HG03108 (cell line): ENCODE measurements at regions not wholly inside any gene's neighbourhood (a gene's known extent, or its start where the extent isn't known, plus 50 kb on each side); places are given as distances from the start of the nearest gene placed in this dataset.
"Not testable (repeated sequence)": the region's sequence is repeated elsewhere in the genome, so short reads cannot be mapped to it uniquely, and the experiment has no call there.

Experiments used
- ATAC-seq: cut with Tn5 transposase; IDR thresholded peaks from one replicate; pipeline ENCODE4 v1.9.1; 2021; ENCODE audit warnings: moderate library complexity; ENCODE audit not compliant: unreplicated experiment

DNA sequence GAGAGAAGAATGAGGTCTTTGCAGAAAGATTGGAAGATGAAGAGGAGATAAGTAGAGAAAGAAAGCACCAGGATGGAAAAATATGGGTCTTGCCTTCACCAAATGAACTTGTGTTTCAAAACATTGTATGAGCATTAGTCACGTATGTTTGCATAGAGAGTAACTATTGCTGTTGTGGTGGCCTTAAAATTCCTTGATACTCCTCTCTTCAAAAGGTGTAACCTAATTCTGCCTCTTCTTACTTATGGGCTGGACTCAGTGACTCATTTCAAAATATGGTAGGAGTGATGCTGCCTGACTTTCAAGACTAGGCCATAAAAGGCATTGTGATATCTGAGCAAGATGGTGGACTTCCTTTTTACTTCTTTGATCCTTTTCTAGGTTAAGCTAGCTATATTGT is 228.7 kb upstream of the ZNF385D start:
- no peak for ATAC-seq

DNA sequence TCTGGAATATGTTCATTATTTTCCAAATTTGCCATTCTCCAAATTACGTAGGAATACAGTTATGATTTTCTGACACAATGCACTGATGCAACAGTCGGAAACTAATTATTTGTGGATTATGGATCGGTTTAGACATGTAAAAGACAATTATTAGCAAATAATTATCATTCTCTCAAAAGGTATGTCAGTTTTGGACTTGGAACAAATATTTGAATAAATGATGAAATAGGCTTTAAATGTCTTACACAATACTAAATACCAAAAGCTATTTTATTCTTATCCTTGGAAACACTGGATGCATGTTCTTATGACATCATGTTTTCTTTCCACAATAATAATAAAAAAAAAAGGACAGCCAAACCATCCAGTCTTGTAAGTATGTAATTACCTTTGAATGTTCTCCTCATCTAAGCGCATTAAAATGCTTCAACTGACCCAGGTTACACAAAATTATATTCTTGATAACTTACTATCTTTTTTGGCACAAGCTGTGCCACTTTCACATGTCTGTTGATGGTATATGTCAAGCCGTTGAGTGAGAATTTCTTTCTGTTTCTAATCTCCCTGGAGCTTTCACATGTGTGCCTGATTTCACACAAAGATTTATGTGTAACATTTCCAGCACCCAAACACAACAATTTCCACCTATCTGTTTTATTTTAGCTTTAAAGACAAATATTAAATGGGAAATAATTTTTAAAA is 238.5 kb upstream of the ZNF385D start:
- no peak for ATAC-seq

DNA sequence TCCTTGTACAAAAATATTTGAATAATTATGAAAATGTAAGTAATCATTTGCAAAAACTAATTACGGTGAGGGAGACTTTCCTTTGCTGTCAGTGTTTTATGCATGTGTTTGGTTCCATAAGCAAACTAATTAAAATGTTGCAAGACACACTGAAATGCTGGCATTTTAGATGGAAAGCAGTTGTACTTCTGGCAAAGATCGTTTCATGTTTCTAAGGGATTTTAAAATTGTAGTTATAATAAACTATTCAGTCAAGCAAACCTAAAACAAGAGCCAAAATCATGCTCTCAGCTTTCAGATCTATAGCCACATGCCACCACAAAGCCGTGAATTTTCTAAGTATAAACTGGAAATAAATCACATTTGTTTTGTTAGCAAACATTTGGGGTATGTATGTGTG is 240.1 kb upstream of the ZNF385D start:
- no peak for ATAC-seq

GRCh38 chr3:21995079-21995607 is 244.1 kb upstream of the ZNF385D start:
- no peak for ATAC-seq

- ATAC-seq = no peak
These were observed 256.4 kb upstream of the ZNF385D start for GRCh38 chr3:22007368-22007767.

- ATAC-seq = no peak
These were observed 260.0 kb upstream of the ZNF385D start for GRCh38 chr3:22010997-22011396.

DNA sequence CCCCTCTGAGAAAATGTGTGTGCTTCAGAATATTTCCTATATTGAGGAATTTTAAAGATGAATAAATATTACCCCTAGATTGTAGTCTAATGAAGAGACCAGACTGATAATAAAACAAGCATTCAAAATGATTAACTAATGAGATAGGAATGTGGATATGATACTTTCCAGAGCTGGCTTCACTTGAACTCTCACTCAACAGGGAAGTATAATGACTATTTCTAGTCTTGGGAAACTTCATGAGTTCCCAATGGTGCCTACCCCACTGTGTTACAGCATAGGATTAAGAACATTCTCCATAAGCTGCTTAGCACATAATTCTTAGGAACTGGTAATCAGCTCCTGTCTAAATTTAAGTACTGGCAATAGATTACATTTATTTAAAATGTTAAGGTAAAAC is 261.5 kb upstream of the ZNF385D start:
- ATAC-seq = no peak

- ATAC-seq = no peak
These were observed 262.6 kb upstream of the ZNF385D start for GRCh38 chr3:22013641-22014040.

DNA sequence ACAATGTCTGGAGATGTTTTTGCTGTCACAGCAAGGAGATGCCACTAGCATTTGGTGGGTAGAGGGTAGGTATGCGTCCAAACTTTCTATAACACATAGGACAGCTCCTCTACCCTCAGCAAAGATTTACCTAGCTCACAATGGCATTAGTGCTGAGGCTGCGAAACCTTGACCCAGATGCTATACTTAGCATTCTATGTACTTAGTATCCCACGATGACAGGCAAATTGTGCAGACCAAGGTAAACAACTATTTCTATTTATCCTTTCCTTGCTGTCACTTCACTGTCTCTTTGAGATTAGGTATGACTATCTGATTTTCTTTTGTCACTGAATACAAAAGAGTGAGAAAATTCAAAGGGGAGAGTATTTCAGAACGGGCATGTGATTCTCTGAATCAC is 265.2 kb upstream of the ZNF385D start:
- no peak for ATAC-seq

DNA sequence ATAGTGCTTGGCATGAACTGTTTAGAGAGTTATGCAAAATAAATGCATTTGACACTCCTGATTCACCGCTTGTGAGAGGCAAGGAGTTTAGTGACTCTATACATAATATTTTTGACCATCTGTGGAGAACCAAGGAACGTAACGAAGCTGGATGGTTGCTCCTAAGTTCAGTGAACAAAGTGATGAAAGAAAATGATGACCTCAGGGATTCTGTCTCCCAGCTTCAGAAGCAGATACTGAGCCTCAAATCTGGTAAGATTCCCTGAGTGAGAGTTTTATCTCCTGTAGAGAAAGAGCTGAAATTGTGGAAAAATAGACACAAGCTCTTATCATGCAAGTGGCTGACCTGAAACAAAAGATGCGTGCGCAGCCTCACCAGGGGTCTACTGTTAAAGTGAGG is 273.6 kb upstream of the ZNF385D start:
- not testable (repeated sequence) for ATAC-seq

DNA sequence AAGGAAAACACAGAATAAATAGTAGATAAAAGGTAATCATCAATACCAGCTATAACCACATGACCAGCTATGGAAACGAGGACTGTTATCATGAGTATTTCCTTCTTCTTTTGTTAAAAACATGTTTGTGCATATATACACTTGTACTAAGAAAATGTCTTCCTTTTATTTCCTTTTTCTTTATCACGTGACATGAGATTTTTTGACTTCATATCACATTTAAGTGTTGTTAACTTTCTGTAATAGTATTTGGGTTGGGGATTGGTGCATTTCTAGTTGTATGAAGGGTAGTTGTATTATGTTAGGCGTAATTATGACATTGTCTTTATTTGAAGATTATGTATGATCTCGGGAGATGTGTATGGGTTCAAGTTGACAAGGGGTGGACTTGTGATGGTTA is 278.5 kb upstream of the ZNF385D start:
- ATAC-seq = no peak

DNA sequence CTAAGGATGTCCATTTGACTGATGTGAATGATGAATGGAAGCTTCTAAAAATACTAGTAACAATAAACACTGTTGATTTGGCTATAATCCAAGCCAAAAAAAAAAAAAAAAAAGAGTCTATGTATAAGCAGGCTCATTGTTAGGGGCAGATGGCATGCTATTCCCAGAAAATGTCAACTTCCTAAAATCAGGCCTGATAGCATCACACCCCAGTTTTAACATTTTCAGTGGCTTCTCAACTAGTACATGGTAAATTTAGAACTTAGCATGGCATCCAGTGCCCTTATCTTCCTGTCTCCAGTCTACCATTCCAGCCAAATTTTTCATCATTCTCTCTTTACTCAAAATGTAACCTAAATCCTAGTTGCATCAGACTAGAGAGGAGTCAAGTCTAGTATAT is 288.2 kb upstream of the ZNF385D start:
- ATAC-seq = no peak

GRCh38 chr3:22040150-22040549 is 289.1 kb upstream of the ZNF385D start:
- no peak for ATAC-seq

DNA sequence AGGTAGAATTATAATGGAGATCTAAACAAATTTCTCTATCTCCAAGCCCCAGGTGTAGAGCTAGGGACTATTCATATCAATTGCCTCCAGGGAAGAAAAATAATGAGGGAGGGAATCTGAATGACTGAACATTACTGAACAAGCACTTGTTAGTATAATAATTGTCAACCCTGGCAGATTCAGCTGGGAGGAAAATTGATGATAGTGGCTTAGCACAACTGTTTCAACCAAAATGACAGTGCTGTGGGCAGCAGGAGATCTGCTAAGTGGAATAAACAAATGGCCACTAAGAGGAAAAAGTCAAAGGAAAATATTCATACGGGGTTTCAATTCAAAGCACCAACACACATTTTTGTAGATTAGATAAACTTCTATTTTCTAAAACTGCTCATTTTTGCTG is 294.9 kb upstream of the ZNF385D start:
- ATAC-seq = no peak

GRCh38 chr3:22063500-22063899 is 312.5 kb upstream of the ZNF385D start:
- ATAC-seq = no peak

DNA sequence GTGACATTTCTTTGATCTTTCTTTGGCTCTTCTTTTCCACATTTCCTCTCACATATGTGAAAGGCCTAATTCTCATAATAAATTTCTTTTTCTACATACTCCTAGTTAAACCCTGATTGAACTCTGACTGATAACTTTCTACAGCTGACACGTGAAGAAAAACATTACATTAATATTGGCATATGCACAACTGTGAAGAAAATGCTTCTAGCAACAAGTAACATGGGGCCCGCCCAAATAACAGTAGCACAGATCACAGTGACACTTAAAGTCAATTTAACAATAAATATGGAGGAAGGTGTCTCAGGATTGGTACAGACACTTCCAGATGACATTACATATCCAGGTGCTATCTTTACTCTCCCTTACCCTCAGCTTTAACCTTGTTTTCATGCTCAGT is 317.6 kb upstream of the ZNF385D start:
- no peak for ATAC-seq

GRCh38 chr3:22088204-22088603 is 337.2 kb upstream of the ZNF385D start:
- ATAC-seq = no peak

DNA sequence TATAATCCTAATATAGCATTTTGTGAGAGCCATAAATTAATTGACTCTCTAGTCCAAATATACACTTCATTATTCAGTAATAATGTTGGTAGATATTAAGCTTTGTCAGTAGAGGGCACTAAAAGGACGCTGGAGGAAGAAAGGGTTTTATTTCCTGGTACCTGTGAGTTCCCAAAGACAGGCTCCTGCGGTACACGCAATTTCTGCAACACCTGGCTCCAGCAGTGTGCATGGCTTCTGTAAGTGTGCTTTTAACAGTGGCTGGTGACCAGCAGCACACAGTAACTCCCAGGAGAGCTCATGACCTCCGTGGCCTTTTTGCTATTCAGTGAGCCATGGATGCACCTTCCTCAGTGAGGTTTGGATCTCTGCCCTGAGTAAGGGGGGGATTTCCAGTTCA is 338.3 kb upstream of the ZNF385D start:
- peak; percentile 89 for ATAC-seq

- no peak for ATAC-seq
These were observed 340.3 kb upstream of the ZNF385D start for GRCh38 chr3:22091329-22091728.

GRCh38 chr3:22098021-22098420 is 347.0 kb upstream of the ZNF385D start:
- no peak for ATAC-seq

- no peak for ATAC-seq
These were observed 350.3 kb upstream of the ZNF385D start for GRCh38 chr3:22101351-22101750.

GRCh38 chr3:22101811-22102210 is 350.8 kb upstream of the ZNF385D start:
- ATAC-seq = no peak

- ATAC-seq = no peak
These were observed 352.4 kb upstream of the ZNF385D start for GRCh38 chr3:22103423-22103822.
